NCI-H2107 treated with DMSO at 0.1 percent for 48 hours (cell line): ENCODE measurements at regions not wholly inside any gene's neighbourhood (a gene's known extent, or its start where the extent isn't known, plus 50 kb on each side); places are given as distances from the start of the nearest gene placed in this dataset.
"Not testable (repeated sequence)": the region's sequence is repeated elsewhere in the genome, so short reads cannot be mapped to it uniquely, and the experiment has no call there.

Experiments
- DNase-seq: peaks from one replicate; lab custom pipeline; 2025; ENCODE audit not compliant: unreplicated experiment; lab: John Stamatoyannopoulos, UW

- no peak for DNase-seq
These were observed 345.3 kb downstream of the NR2F1-AS1 start for GRCh38 chr5:93235761-93236160.

- DNase-seq = no peak
These were observed 354.8 kb downstream of the NR2F1-AS1 start for GRCh38 chr5:93226202-93226735.

DNA sequence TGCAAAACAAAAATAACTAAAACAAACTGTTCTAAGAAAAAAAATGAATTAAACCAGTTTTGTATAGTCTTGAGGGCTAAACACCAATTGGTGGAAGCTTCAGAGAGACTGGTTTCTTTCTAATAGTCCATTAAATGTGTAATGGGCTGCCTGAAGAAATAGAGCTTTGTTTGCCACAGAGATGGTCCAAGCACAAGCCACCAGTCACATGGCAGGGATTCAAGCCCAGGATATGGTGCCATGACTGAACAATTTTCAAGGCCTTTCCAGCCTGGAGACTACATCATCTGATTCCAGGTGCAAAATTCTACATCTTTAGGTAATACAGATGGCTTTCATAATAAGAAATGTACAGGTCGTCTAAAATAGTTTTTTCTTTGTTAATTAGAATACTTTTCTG lies 355.3 kb downstream of the NR2F1-AS1 start:
- no peak for DNase-seq

- no peak for DNase-seq
These were observed 356.4 kb downstream of the NR2F1-AS1 start for GRCh38 chr5:93224624-93225023.

- DNase-seq = no peak
These were observed 359.2 kb downstream of the NR2F1-AS1 start for GRCh38 chr5:93221773-93222172.

DNA sequence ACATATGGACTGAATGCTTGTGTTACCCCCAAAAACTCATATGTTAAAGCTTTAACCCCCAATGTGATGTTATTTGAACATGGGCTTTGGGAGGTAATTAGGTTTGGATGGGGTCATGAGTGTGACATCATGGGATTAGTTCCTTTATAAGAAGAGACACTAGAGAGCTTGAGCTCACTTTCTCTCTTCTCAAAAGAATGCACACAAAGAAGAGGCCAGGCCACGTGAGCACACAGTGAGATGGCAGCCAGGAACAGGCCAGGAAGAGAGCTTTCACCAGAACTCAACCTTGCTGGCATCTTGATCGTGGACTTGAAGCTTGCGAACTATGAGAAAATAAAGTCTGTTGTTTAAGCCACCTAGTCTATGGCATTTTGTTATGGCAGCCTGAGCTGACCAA lies 360.6 kb downstream of the NR2F1-AS1 start:
- DNase-seq = no peak

- DNase-seq = no peak
These were observed 361.3 kb downstream of the NR2F1-AS1 start for GRCh38 chr5:93219641-93220145.

DNA sequence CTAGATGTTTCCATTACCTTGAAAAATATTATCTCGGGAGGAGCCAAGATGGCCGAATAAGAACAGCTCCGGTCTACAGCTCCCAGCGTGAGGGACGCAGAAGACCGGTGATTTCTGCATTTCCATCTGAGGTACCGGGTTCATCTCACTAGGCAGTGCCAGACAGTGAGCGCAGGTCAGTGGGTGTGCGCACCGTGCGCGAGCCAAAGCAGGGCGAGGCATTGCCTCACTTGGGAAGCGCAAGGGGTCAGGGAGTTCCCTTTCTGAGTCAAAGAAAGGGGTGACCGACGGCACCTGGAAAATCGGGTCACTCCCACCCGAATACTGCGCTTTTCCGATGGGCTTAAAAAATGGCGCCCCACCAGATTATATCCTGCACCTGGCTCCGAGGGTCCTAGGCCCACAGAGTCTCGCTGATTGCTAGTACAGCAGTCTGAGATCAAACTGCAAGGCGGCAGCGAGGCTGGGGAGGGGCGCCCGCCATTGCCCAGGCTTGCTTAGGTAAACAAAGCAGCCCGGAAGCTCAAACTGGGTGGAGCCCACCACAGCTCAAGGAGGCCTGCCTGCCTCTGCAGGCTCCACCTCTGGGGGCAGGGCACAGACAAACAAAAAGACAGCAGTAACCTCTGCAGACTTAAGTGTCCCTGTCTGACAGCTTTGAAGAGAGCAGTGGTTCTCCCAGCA lies 367.8 kb downstream of the NR2F1-AS1 start:
- not testable (repeated sequence) for DNase-seq

DNA sequence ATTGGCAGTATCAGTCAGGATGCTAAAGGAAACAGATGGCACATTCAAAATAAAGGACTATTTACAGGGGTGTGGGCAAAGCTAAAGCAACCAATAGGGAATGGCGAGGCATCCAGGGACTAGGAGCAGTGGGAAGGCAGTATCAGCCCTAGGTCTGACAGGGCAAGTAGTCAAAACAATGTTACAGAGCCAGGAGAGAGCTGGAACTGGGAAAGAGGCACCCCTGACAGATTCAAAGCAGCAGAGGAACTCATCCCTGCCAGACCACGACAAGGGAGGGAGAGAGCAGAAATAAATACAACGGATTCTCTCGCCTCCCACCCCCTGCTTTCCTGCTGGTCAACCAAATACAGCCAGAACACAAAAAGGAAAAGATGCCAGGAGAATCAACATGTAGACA lies 371.5 kb downstream of the NR2F1-AS1 start:
- DNase-seq = no peak

GRCh38 chr5:93208141-93208751 lies 372.8 kb downstream of the NR2F1-AS1 start:
- DNase-seq = no peak

DNA sequence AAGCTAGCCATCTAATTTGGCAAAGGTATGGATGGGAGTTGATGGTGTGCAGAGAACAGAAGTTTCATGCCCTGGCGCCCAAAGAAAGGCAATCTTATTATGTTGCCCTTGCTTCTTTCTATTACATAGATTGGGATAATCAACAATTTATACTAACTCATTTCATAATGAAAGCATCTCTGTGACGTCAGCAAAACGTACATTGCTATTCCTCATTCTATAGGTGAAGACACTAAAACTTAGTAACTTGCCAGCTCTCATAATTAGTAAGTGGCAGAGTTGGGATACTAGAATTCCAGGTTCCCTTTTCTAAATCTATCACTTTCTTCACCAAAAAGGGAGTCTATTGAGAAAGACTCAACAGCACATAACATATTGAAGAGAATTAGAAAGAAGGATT lies 374.8 kb downstream of the NR2F1-AS1 start:
- DNase-seq = no peak

GRCh38 chr5:93201061-93201460 lies 380.0 kb downstream of the NR2F1-AS1 start:
- DNase-seq = no peak

- DNase-seq = no peak
These were observed 384.0 kb downstream of the NR2F1-AS1 start for GRCh38 chr5:93196986-93197385.

DNA sequence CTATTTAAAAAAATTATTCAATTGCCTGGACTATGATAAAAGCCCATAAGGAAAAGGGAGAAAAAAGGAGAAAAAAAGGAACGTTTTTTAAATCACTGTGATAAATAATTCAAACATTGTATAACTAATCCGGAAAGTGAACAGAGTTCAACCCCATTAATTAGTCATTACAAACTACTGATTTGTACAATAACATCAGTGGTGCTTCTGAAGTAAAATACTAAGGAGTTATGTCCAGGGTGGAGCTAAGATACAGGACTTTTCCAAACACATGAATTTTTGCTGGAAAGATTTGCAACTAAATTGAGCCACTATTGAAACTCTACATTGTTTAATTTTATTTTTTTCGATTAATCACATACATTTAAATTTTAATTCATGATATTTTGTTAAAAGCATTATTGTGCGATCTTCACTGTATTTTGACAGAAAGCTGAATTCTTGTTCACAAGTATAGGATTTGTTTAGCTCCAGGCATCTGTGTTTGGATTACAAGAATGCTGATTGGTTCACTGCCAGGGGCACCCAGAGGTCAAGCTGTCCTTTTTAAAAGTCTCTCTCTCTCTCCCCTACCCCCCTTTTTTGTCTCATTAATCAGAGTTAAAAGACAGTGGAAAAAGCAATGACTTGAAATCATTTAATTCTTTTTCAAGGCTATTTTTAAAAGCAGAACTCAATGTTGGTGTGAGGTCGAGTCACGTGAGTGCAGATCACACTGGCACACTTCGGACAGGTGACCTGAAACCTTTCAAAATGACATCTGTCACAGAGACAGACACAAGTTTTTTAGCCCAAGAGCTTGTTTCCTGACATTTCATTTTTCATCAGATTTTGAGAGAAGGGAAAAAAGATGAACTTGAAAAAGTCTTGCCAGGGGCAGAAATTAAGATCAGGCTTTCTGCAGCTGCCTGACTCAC lies 387.3 kb downstream of the NR2F1-AS1 start:
- DNase-seq = no peak

DNA sequence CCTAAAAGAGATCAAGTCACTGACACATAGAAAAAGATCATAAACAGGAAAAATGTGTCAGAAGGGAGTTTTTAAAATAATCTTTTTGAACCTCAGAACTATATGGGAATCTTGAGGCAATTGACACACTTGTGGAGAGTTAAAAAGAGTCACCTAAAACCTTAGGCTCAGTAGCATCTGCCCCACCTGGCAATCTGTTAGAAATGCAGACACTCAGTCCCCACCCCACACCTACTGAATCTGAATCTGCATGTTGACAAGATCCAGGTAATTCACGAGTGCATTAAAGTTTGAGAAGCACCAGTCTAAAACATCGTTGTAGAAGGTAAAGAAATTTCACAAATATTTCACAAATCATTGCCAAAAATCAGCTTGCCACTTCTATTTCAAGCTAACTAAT lies 388.3 kb downstream of the NR2F1-AS1 start:
- DNase-seq = no peak

DNA sequence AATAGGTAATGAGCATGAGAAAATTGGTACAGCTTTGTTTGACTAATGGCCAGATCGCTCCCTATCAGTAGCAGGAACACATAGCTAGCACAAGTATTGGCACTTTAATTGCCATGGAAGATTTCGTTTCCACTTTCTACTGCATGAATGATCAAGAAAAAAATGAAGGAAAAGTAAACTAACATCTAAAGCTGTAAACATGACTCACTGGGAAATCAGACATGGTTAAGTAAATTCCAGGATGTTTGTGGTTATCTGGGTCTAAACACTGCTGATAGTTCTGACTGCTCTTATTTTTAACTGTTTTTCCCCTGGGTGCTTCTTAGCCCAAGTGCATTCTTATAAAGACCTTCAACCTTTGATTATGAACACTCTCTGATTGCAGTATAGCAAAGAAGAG lies 388.9 kb downstream of the NR2F1-AS1 start:
- DNase-seq = no peak

GRCh38 chr5:93191035-93191817 lies 389.8 kb downstream of the NR2F1-AS1 start:
- DNase-seq = no peak

GRCh38 chr5:93189707-93190120 lies 391.3 kb downstream of the NR2F1-AS1 start:
- DNase-seq = no peak

GRCh38 chr5:93188876-93189485 lies 392.0 kb downstream of the NR2F1-AS1 start:
- no peak for DNase-seq

DNA sequence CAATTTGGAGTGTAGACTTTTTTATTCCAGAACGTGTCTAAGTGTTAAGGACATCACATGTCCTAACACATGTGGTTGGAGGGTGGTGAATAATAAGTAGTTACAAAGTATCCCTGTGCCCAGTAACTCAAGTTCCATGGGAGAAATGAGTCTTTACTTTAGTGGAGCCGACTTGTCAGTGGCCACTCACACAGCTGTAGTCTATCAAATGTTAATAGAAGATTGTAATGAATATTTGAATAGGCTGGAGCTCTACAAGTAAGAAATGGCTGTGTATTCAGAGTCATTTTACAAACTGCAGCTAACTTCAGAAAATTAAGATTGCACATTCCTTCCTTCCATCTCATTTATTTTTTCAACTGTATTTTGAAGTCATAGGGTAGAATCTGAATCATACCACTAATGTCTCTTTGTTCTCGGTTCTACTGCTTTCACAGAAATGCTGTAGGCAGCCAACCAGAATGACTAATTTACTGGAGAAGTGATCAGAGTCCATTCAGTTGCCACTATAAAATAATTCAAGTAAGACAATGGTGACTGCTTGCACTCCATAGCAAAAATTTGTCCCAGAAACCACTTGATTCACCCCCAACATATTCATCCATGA lies 394.8 kb downstream of the NR2F1-AS1 start:
- no peak for DNase-seq
